Posterior cingulate gyrus (tissue), 11 donors: ENCODE measurements at regions not wholly inside any gene's neighbourhood (a gene's known extent, or its start where the extent isn't known, plus 50 kb on each side); places are given as distances from the start of the nearest gene placed in this dataset.

ENCODE experiments used
- DNase-seq, 10 donors: peaks; one replicate each; pipeline versions ENCODE4 v3.0.0 to v3.0.0-alpha.2; 2020 to 2021; ENCODE audit warnings: mixed read lengths in 3 of 10
- intact Hi-C: fragments of 100-400 bp; cut with DNase I; formaldehyde crosslinking; loops from one replicate; pipeline ENCODE4 v1.15.1; 2023

GRCh38 chr17:6231465-6231864 lies 161.3 kb downstream of the WSCD1 start:
- intact Hi-C loops = no loop called here
- DNase-seq = no peak

GRCh38 chr17:6218333-6218732 lies 148.2 kb downstream of the WSCD1 start:
- DNase-seq = no peak
- intact Hi-C loops = no loop called here

- DNase-seq = peak in 1 of 10 donors; percentile 73
- intact Hi-C loops = no loop called here
These were observed 145.2 kb downstream of the WSCD1 start for GRCh38 chr17:6215071-6216035.

GRCh38 chr17:6213859-6214258 lies 143.7 kb downstream of the WSCD1 start:
- intact Hi-C loops = no loop called here
- DNase-seq = no peak

- intact Hi-C loops = no loop called here
- DNase-seq = peak in 1 of 10 donors; percentile 71
These were observed 142.6 kb downstream of the WSCD1 start for GRCh38 chr17:6212766-6213165.

GRCh38 chr17:6209829-6210228 lies 139.7 kb downstream of the WSCD1 start:
- intact Hi-C loops = loop anchor here (10.0 kb wide), 1 partner anchor 65 kb away; no protein-coding TSS in a partner anchor
- no peak for DNase-seq

GRCh38 chr17:6208608-6209180 lies 138.5 kb downstream of the WSCD1 start:
- intact Hi-C loops = loop anchor here (10.0 kb wide), 1 partner anchor 66 kb away; no protein-coding TSS in a partner anchor
- DNase-seq = no peak

GRCh38 chr17:6205525-6205924 lies 135.3 kb downstream of the WSCD1 start:
- DNase-seq = no peak
- intact Hi-C loops = loop anchor here (10.0 kb wide), 1 partner anchor 69 kb away; no protein-coding TSS in a partner anchor

GRCh38 chr17:6205033-6205432 lies 134.9 kb downstream of the WSCD1 start:
- intact Hi-C loops = loop anchor here (10.0 kb wide), 1 partner anchor 70 kb away; no protein-coding TSS in a partner anchor
- DNase-seq = no peak

GRCh38 chr17:6204203-6204722 lies 134.1 kb downstream of the WSCD1 start:
- no peak for DNase-seq
- intact Hi-C loops = loop anchor here (10.0 kb wide), 1 partner anchor 71 kb away; no protein-coding TSS in a partner anchor

- DNase-seq = no peak
- intact Hi-C loops = no loop called here
These were observed 126.2 kb downstream of the WSCD1 start for GRCh38 chr17:6196355-6196754.

- intact Hi-C loops = no loop called here
- no peak for DNase-seq
These were observed 124.9 kb downstream of the WSCD1 start for GRCh38 chr17:6195123-6195522.

GRCh38 chr17:6191405-6192324 lies 121.5 kb downstream of the WSCD1 start:
- DNase-seq = no peak
- intact Hi-C loops = no loop called here

GRCh38 chr17:6187836-6188235 lies 117.7 kb downstream of the WSCD1 start:
- intact Hi-C loops = no loop called here
- no peak for DNase-seq

- intact Hi-C loops = no loop called here
- no peak for DNase-seq
These were observed 116.8 kb downstream of the WSCD1 start for GRCh38 chr17:6186998-6187397.

GRCh38 chr17:6184508-6184907 lies 114.3 kb downstream of the WSCD1 start:
- intact Hi-C loops = no loop called here
- DNase-seq = no peak

- intact Hi-C loops = no loop called here
- no peak for DNase-seq
These were observed 108.8 kb downstream of the WSCD1 start for GRCh38 chr17:6179017-6179416.

- no peak for DNase-seq
- intact Hi-C loops = no loop called here
These were observed 107.9 kb downstream of the WSCD1 start for GRCh38 chr17:6177941-6178694.
